OCI-LY1 (cell line): ENCODE measurements at regions not wholly inside any gene's neighbourhood (a gene's known extent, or its start where the extent isn't known, plus 50 kb on each side); places are given as distances from the start of the nearest gene placed in this dataset.

Experiments
- H2AFZ ChIP-seq: fragments of 200-600 bp; sonication (generic), shearing (Covaris generic); 2 replicates; pipeline ENCODE4 v1.6.0; 2014; ENCODE audit warnings: antibody characterized with exemption, mild to moderate bottlenecking, low read length
- H3F3A ChIP-seq: fragments of 200-600 bp; sonication (generic), shearing (Covaris generic); 2 replicates; pipeline ENCODE4 v1.6.0; 2014; ENCODE audit warnings: mild to moderate bottlenecking, antibody characterized with exemption, low read length, moderate library complexity; ENCODE audit not compliant: insufficient read depth
- H3K27ac ChIP-seq: fragments of 200-600 bp; sonication (generic); 2 replicates; pipeline ENCODE4 v1.5.1; 2014; ENCODE audit warnings: low read length, mixed run types, mild to moderate bottlenecking, low read depth; ENCODE audit not compliant: poor library complexity, severe bottlenecking
- H3K27me3 ChIP-seq: fragments of 200-600 bp; sonication (generic); 2 replicates; pipeline ENCODE4 v1.6.0; 2014; ENCODE audit warnings: antibody characterized with exemption, mild to moderate bottlenecking, low read length, moderate library complexity; ENCODE audit not compliant: insufficient read depth
- H3K36me3 ChIP-seq: fragments of 200-600 bp; sonication (generic); 2 replicates; pipeline ENCODE4 v1.6.1; 2014; ENCODE audit warnings: mild to moderate bottlenecking, antibody characterized with exemption, low read length, moderate library complexity, mixed read lengths; ENCODE audit not compliant: insufficient read depth
- H3K4me1 ChIP-seq: fragments of 200-600 bp; sonication (generic); 2 replicates; pipeline ENCODE4 v1.5.1; 2014; ENCODE audit warnings: mild to moderate bottlenecking, low read length, moderate library complexity; ENCODE audit not compliant: insufficient read depth, severe bottlenecking
- H3K4me2 ChIP-seq: fragments of 200-600 bp; sonication (generic), shearing (Covaris generic); 2 replicates; pipeline ENCODE4 v1.6.1; 2014; ENCODE audit warnings: low read length
- H3K4me3 ChIP-seq: fragments of 200-600 bp; sonication (generic); 2 replicates; pipeline ENCODE4 v1.5.1; 2014; ENCODE audit warnings: low read length, low read depth, mild to moderate bottlenecking, mixed read lengths; ENCODE audit not compliant: poor library complexity, severe bottlenecking
- H3K79me2 ChIP-seq: fragments of 200-600 bp; shearing (Covaris generic); 2 replicates; pipeline ENCODE4 v1.6.1; 2016; ENCODE audit warnings: mixed run types, low read length, mixed read lengths; ENCODE audit not compliant: insufficient read depth
- H3K9ac ChIP-seq: fragments of 200-600 bp; sonication (generic), shearing (Covaris generic); 2 replicates; pipeline ENCODE4 v1.6.1; 2014; ENCODE audit warnings: mild to moderate bottlenecking, low read length, mixed read lengths
- H3K9me2 ChIP-seq: fragments of 200-600 bp; sonication (generic), shearing (Covaris generic); 2 replicates; pipeline ENCODE4 v1.6.1; 2014; ENCODE audit warnings: low read depth, mild to moderate bottlenecking, low read length, mixed read lengths
- H3K9me3 ChIP-seq: fragments of 200-600 bp; shearing (Covaris generic); 2 replicates; pipeline ENCODE4 v1.6.1; 2014; ENCODE audit warnings: low read length, mixed read lengths
- H4K20me1 ChIP-seq: fragments of 200-600 bp; sonication (generic), shearing (Covaris generic); 2 replicates; pipeline ENCODE4 v1.6.0; 2016; ENCODE audit warnings: mild to moderate bottlenecking, low read length; ENCODE audit not compliant: insufficient read depth
- CTCF ChIP-seq: fragments of 200-600 bp; sonication (generic), shearing (Covaris generic); IDR thresholded peaks from 2 replicates; pipeline ENCODE4 v1.5.1; 2017; ENCODE audit warnings: mild to moderate bottlenecking, antibody characterized with exemption, low read length, moderate library complexity, mixed read lengths
- EZH2 ChIP-seq: fragments of 200-600 bp; sonication (generic), shearing (Covaris generic); IDR thresholded peaks from 2 replicates; pipeline ENCODE4 v1.8.0; 2017; ENCODE audit warnings: borderline replicate concordance, mixed run types, mild to moderate bottlenecking, antibody characterized with exemption, low read length, moderate library complexity, mixed read lengths

- TF ChIP-seq CTCF = no peak
- TF ChIP-seq EZH2 = no peak
- Histone ChIP-seq H3F3A (no peaks in the 10 kb centered on the region), H4K20me1 (no peaks in the 10 kb centered on the region), H3K27me3 (no peaks in the 10 kb centered on the region), H3K4me2 (no peak overlapping the region), H3K79me2 (no peaks in the 10 kb centered on the region), H2AFZ (no peak overlapping the region), H3K9ac (no peak overlapping the region), H3K4me1 (no peaks in the 10 kb centered on the region), H3K27ac (no peak overlapping the region), H3K9me2 (no peaks in the 10 kb centered on the region), H3K4me3 (no peak overlapping the region), H3K36me3 (no peaks in the 10 kb centered on the region), H3K9me3 (no peaks in the 10 kb centered on the region)
Measured at GRCh38 chr6:119962505-119962904, 612.9 kb upstream of the MAN1A1 start.

GRCh38 chr6:119961450-119961849, 611.9 kb upstream of the MAN1A1 start:
- no peaks in the 10 kb centered on the region for H3K9me2 ChIP-seq
- H2AFZ ChIP-seq = no peak overlapping the region
- no peak overlapping the region for H3K4me2 ChIP-seq
- H3K4me3 ChIP-seq = no peak overlapping the region
- H3K9me3 ChIP-seq = no peaks in the 10 kb centered on the region
- no peaks in the 10 kb centered on the region for H3K27me3 ChIP-seq
- no peaks in the 10 kb centered on the region for H3K36me3 ChIP-seq
- no peak overlapping the region for H3K9ac ChIP-seq
- H3F3A ChIP-seq = no peaks in the 10 kb centered on the region
- H4K20me1 ChIP-seq = no peaks in the 10 kb centered on the region
- H3K27ac ChIP-seq = no peak overlapping the region
- TF ChIP-seq EZH2 (no peak), CTCF (no peak)
- H3K4me1 ChIP-seq = no peaks in the 10 kb centered on the region
- no peaks in the 10 kb centered on the region for H3K79me2 ChIP-seq

GRCh38 chr6:119960456-119960855, 610.9 kb upstream of the MAN1A1 start:
- TF ChIP-seq EZH2 = no peak
- TF ChIP-seq CTCF = no peak
- Histone ChIP-seq H3K4me1 (no peaks in the 10 kb centered on the region), H2AFZ (no peak overlapping the region), H3K9me3 (no peaks in the 10 kb centered on the region), H3K36me3 (no peaks in the 10 kb centered on the region), H3K27ac (no peak overlapping the region), H3K4me2 (no peak overlapping the region), H3F3A (no peaks in the 10 kb centered on the region), H3K79me2 (no peaks in the 10 kb centered on the region), H3K9me2 (no peaks in the 10 kb centered on the region), H3K9ac (no peak overlapping the region), H3K4me3 (no peak overlapping the region), H4K20me1 (no peaks in the 10 kb centered on the region), H3K27me3 (no peaks in the 10 kb centered on the region)
